Mucosa of rectum (tissue), 2 donors: ENCODE measurements at regions not wholly inside any gene's neighbourhood (a gene's known extent, or its start where the extent isn't known, plus 50 kb on each side); places are given as distances from the start of the nearest gene placed in this dataset.

Experiments used
- H3K27ac ChIP-seq, 2 donors: one replicate each; pipeline ENCODE4 v1.7.0; 2013; ENCODE audit warnings: inconsistent platforms in 2 of 2, low read depth in 2 of 2, low read length in 2 of 2
- H3K27me3 ChIP-seq, 2 donors: one replicate each; pipeline ENCODE4 v1.7.0; 2013; ENCODE audit warnings: low read length in 2 of 2; ENCODE audit not compliant: control insufficient read depth in 2 of 2, insufficient read depth in 2 of 2
- H3K36me3 ChIP-seq, 2 donors: one replicate each; pipeline ENCODE4 v1.7.0; 2013; ENCODE audit warnings: low read length in 2 of 2; ENCODE audit not compliant: control insufficient read depth in 2 of 2, insufficient read depth in 2 of 2
- H3K4me1 ChIP-seq, 2 donors: one replicate each; pipeline ENCODE4 v1.7.0; 2013; ENCODE audit warnings: low read length in 2 of 2, mild to moderate bottlenecking in 1 of 2; ENCODE audit not compliant: control insufficient read depth in 2 of 2, insufficient read depth in 2 of 2
- H3K4me3 ChIP-seq, 2 donors: one replicate each; pipeline ENCODE4 v1.7.0; 2013; ENCODE audit warnings: low read length in 2 of 2
- H3K9ac ChIP-seq, 2 donors: one replicate each; pipeline ENCODE4 v1.7.0; 2013; ENCODE audit warnings: low read length in 2 of 2, low read depth in 1 of 2, mild to moderate bottlenecking in 1 of 2
- H3K9me3 ChIP-seq, 2 donors: one replicate each; pipeline ENCODE4 v1.7.0; 2013; ENCODE audit warnings: low read length in 2 of 2; ENCODE audit not compliant: control insufficient read depth in 2 of 2
- donor health status: healthy.
- donor health status: Normal muscosa, but diverticular disease.

- Histone ChIP-seq H3K27ac (no peak overlapping the region), H3K4me3 (no peak overlapping the region), H3K9me3 (no peaks in the 10 kb centered on the region), H3K27me3 (no peaks in the 10 kb centered on the region), H3K9ac (no peak overlapping the region), H3K4me1 (no peaks in the 10 kb centered on the region), H3K36me3 (no peaks in the 10 kb centered on the region)
Observed at GRCh38 chr18:51425889-51426288, 228.4 kb upstream of the MEX3C start.

GRCh38 chr18:51426996-51427395 lies 229.5 kb upstream of the MEX3C start:
- no peak overlapping the region for H3K9ac ChIP-seq
- H3K4me3 ChIP-seq, result no peak overlapping the region

GRCh38 chr18:51429644-51430043 lies 232.2 kb upstream of the MEX3C start:
- H3K36me3 ChIP-seq, result no peaks in the 10 kb centered on the region
- no peaks in the 10 kb centered on the region for H3K9me3 ChIP-seq
- H3K27me3 ChIP-seq, result no peaks in the 10 kb centered on the region
- H3K27ac ChIP-seq, result no peak overlapping the region
- no peak overlapping the region for H3K4me3 ChIP-seq
- no peaks in the 10 kb centered on the region for H3K4me1 ChIP-seq
- H3K9ac ChIP-seq, result no peak overlapping the region

More at GRCh38 chr18:51426996-51427395, 229.5 kb upstream of the MEX3C start:
- no peaks in the 10 kb centered on the region for H3K9me3 ChIP-seq
- H3K27me3 ChIP-seq, result no peaks in the 10 kb centered on the region
- H3K4me1 ChIP-seq, result no peaks in the 10 kb centered on the region
- H3K27ac ChIP-seq, result no peak overlapping the region
- no peaks in the 10 kb centered on the region for H3K36me3 ChIP-seq

GRCh38 chr18:51430538-51430937 lies 233.1 kb upstream of the MEX3C start:
- no peaks in the 10 kb centered on the region for H3K4me1 ChIP-seq
- H3K27me3 ChIP-seq, result no peaks in the 10 kb centered on the region
- no peak overlapping the region for H3K9ac ChIP-seq

GRCh38 chr18:51433296-51433695 lies 235.8 kb upstream of the MEX3C start:
- no peaks in the 10 kb centered on the region for H3K9me3 ChIP-seq
- H3K9ac ChIP-seq, result no peak overlapping the region
- no peak overlapping the region for H3K4me3 ChIP-seq
- no peaks in the 10 kb centered on the region for H3K4me1 ChIP-seq
- no peaks in the 10 kb centered on the region for H3K36me3 ChIP-seq
- no peaks in the 10 kb centered on the region for H3K27me3 ChIP-seq
- H3K27ac ChIP-seq, result no peak overlapping the region

More at GRCh38 chr18:51430538-51430937, 233.1 kb upstream of the MEX3C start:
- no peak overlapping the region for H3K27ac ChIP-seq
- no peaks in the 10 kb centered on the region for H3K9me3 ChIP-seq
- no peaks in the 10 kb centered on the region for H3K36me3 ChIP-seq
- no peak overlapping the region for H3K4me3 ChIP-seq

- no peaks in the 10 kb centered on the region for H3K27me3 ChIP-seq
- H3K27ac ChIP-seq, result no peak overlapping the region
- H3K9ac ChIP-seq, result no peak overlapping the region
- no peak overlapping the region for H3K4me3 ChIP-seq
- H3K36me3 ChIP-seq, result no peaks in the 10 kb centered on the region
- no peaks in the 10 kb centered on the region for H3K4me1 ChIP-seq
- H3K9me3 ChIP-seq, result no peaks in the 10 kb centered on the region
Observed at GRCh38 chr18:51433881-51434280, 236.4 kb upstream of the MEX3C start.

GRCh38 chr18:51437280-51438271 lies 240.1 kb upstream of the MEX3C start:
- Histone ChIP-seq H3K4me3 (no peak overlapping the region), H3K9me3 (no peaks in the 10 kb centered on the region), H3K27ac (no peak overlapping the region), H3K4me1 (no peaks in the 10 kb centered on the region), H3K9ac (no peak overlapping the region), H3K36me3 (no peaks in the 10 kb centered on the region), H3K27me3 (no peaks in the 10 kb centered on the region)

GRCh38 chr18:51438797-51439350 lies 241.4 kb upstream of the MEX3C start:
- no peaks in the 10 kb centered on the region for H3K36me3 ChIP-seq
- no peak overlapping the region for H3K9ac ChIP-seq
- no peak overlapping the region for H3K27ac ChIP-seq
- H3K9me3 ChIP-seq, result no peaks in the 10 kb centered on the region
- no peaks in the 10 kb centered on the region for H3K27me3 ChIP-seq
- no peaks in the 10 kb centered on the region for H3K4me1 ChIP-seq
- no peak overlapping the region for H3K4me3 ChIP-seq

GRCh38 chr18:51442012-51442411 lies 244.5 kb upstream of the MEX3C start:
- no peaks in the 10 kb centered on the region for H3K4me1 ChIP-seq
- no peak overlapping the region for H3K27ac ChIP-seq
- no peaks in the 10 kb centered on the region for H3K27me3 ChIP-seq
- no peaks in the 10 kb centered on the region for H3K36me3 ChIP-seq
- H3K9me3 ChIP-seq, result no peaks in the 10 kb centered on the region
- H3K9ac ChIP-seq, result no peak overlapping the region
- no peak overlapping the region for H3K4me3 ChIP-seq

- Histone ChIP-seq H3K36me3 (no peaks in the 10 kb centered on the region), H3K9ac (no peak overlapping the region), H3K27me3 (no peaks in the 10 kb centered on the region), H3K9me3 (peaks cover 0 to 3% of the 10 kb centered on the region in 2 donors), H3K4me3 (no peak overlapping the region), H3K27ac (no peak overlapping the region), H3K4me1 (no peaks in the 10 kb centered on the region)
Observed at GRCh38 chr18:51446571-51447210, 249.2 kb upstream of the MEX3C start.
